H9 (cell line): ENCODE measurements at regions not wholly inside any gene's neighbourhood (a gene's known extent, or its start where the extent isn't known, plus 50 kb on each side); places are given as distances from the start of the nearest gene placed in this dataset.

Experiments used
- DNase-seq: peaks from one replicate; pipeline ENCODE4 v3.0.0-alpha.2; 2017
- H2AFZ ChIP-seq: one replicate; pipeline ENCODE4 v1.6.1; 2013; ENCODE audit warnings: mild to moderate bottlenecking, low read length, control low read depth, moderate library complexity
- H2AK5ac ChIP-seq: 2 replicates; pipeline ENCODE4 v1.6.1; 2013; ENCODE audit warnings: low read length, control low read depth, mixed read lengths; ENCODE audit not compliant: insufficient read length
- H2BK120ac ChIP-seq: one replicate; pipeline ENCODE4 v1.6.1; 2013; ENCODE audit warnings: low read depth, mild to moderate bottlenecking, low read length, control low read depth, inconsistent platforms; ENCODE audit not compliant: poor library complexity, severe bottlenecking
- H2BK12ac ChIP-seq: 2 replicates; pipeline ENCODE4 v1.6.1; 2013; ENCODE audit warnings: low read length, control low read depth, mixed read lengths, low read depth; ENCODE audit not compliant: insufficient read length
- H2BK15ac ChIP-seq: 2 replicates; pipeline ENCODE4 v1.6.1; 2013; ENCODE audit warnings: low read depth, low read length, control low read depth
- H2BK20ac ChIP-seq: one replicate; pipeline ENCODE4 v1.6.1; 2013; ENCODE audit warnings: low read depth, mild to moderate bottlenecking, low read length, control low read depth, inconsistent platforms; ENCODE audit not compliant: poor library complexity, severe bottlenecking
- H2BK5ac ChIP-seq: 2 replicates; pipeline ENCODE4 v1.6.1; 2013; ENCODE audit warnings: low read length, control low read depth, mixed read lengths; ENCODE audit not compliant: insufficient read length
- H3K14ac ChIP-seq: 2 replicates; pipeline ENCODE4 v1.6.1; 2013; ENCODE audit warnings: low read length, control low read depth; ENCODE audit not compliant: insufficient read depth
- H3K18ac ChIP-seq: 2 replicates; pipeline ENCODE4 v1.6.1; 2013; ENCODE audit warnings: low read depth, mild to moderate bottlenecking, mixed read lengths, low read length, control low read depth; ENCODE audit not compliant: insufficient read length
- H3K23ac ChIP-seq: 2 replicates; pipeline ENCODE4 v1.6.1; 2013; ENCODE audit warnings: low read length, control low read depth, mixed read lengths, low read depth; ENCODE audit not compliant: insufficient read length
- H3K23me2 ChIP-seq: 2 replicates; pipeline ENCODE4 v1.6.1; 2013; ENCODE audit warnings: low read depth, mild to moderate bottlenecking, mixed read lengths, low read length, control low read depth; ENCODE audit not compliant: insufficient read length, poor library complexity, severe bottlenecking
- H3K27ac ChIP-seq: 2 replicates; pipeline ENCODE4 v1.5.1; 2013; ENCODE audit warnings: low read length, control low read depth, mixed read lengths, low read depth; ENCODE audit not compliant: insufficient read length
- H3K27me3 ChIP-seq: 2 replicates; pipeline ENCODE4 v1.6.1; 2013; ENCODE audit warnings: low read length, control low read depth, inconsistent platforms; ENCODE audit not compliant: insufficient read depth
- H3K4ac ChIP-seq: 2 replicates; pipeline ENCODE4 v1.6.1; 2013; ENCODE audit warnings: low read depth, mild to moderate bottlenecking, control low read depth, inconsistent platforms, low read length, moderate library complexity
- H3K4me1 ChIP-seq: 2 replicates; pipeline ENCODE4 v1.6.1; 2013; ENCODE audit warnings: low read length, control low read depth, inconsistent platforms; ENCODE audit not compliant: insufficient read depth
- H3K4me2 ChIP-seq: 2 replicates; pipeline ENCODE4 v1.6.1; 2013; ENCODE audit warnings: low read length, control low read depth, mixed read lengths; ENCODE audit not compliant: insufficient read length, insufficient read depth
- H3K56ac ChIP-seq: 2 replicates; pipeline ENCODE4 v1.6.1; 2013; ENCODE audit warnings: low read depth, mild to moderate bottlenecking, mixed read lengths, low read length, control low read depth; ENCODE audit not compliant: insufficient read length
- H3K79me1 ChIP-seq: 2 replicates; pipeline ENCODE4 v1.6.1; 2013; ENCODE audit warnings: low read depth, mild to moderate bottlenecking, moderate library complexity, low read length, control low read depth, inconsistent platforms; ENCODE audit not compliant: insufficient read depth, poor library complexity, severe bottlenecking
- H3K79me2 ChIP-seq: 2 replicates; pipeline ENCODE4 v1.6.1; 2013; ENCODE audit warnings: low read length, control low read depth, inconsistent platforms; ENCODE audit not compliant: insufficient read depth
- H3K9ac ChIP-seq: 2 replicates; pipeline ENCODE4 v1.6.1; 2013; ENCODE audit warnings: low read length, control low read depth, mixed read lengths; ENCODE audit not compliant: insufficient read length; ENCODE audit errors: extremely low read depth
- H3K9me3 ChIP-seq: one replicate; pipeline ENCODE4 v1.6.1; 2013; ENCODE audit warnings: low read depth, low read length, inconsistent platforms; ENCODE audit not compliant: control insufficient read depth
- H3T11ph ChIP-seq: one replicate; pipeline ENCODE4 v1.6.1; 2013; ENCODE audit warnings: mild to moderate bottlenecking, low read length, control low read depth, inconsistent platforms
- H4K20me1 ChIP-seq: one replicate; pipeline ENCODE4 v1.6.1; 2013; ENCODE audit not compliant: control insufficient read depth, insufficient read length, insufficient read depth
- H4K5ac ChIP-seq: 2 replicates; pipeline ENCODE4 v1.6.1; 2013; ENCODE audit warnings: low read depth, mild to moderate bottlenecking, mixed read lengths, low read length, control low read depth; ENCODE audit not compliant: insufficient read length
- H4K8ac ChIP-seq: replicated peaks from 2 replicates; pipeline ENCODE4 v1.6.1; 2013; ENCODE audit warnings: low read length, control low read depth, mixed read lengths, low read depth; ENCODE audit not compliant: insufficient read length
- H4K91ac ChIP-seq: 2 replicates; pipeline ENCODE4 v1.6.1; 2013; ENCODE audit warnings: low read depth, mild to moderate bottlenecking, moderate library complexity, mixed read lengths, low read length, control low read depth; ENCODE audit not compliant: insufficient read length
- H3K27ac Mint-ChIP-seq, 3 experiments: 2 replicates in 2 of 3; 3 replicates in 1 of 3; pipeline ENCODE4 v1.8.0; 2020 to 2021; ENCODE audit warnings: mixed read lengths in 3 of 3, mild to moderate bottlenecking in 1 of 3, moderate library complexity in 1 of 3
- H3K27me3 Mint-ChIP-seq: 2 replicates; pipeline ENCODE4 v1.8.0; 2021; ENCODE audit warnings: low read depth, mild to moderate bottlenecking, moderate library complexity, mixed read lengths
- H3K36me3 Mint-ChIP-seq, 3 experiments: 2 replicates in 2 of 3; 3 replicates in 1 of 3; pipeline ENCODE4 v1.8.0; 2020 to 2021; ENCODE audit warnings: low read depth in 3 of 3, mixed read lengths in 3 of 3; ENCODE audit not compliant: insufficient read depth in 1 of 3
- H3K4me1 Mint-ChIP-seq, 2 experiments: 2 replicates each; pipeline ENCODE4 v1.8.0; 2020; ENCODE audit warnings: mixed read lengths in 2 of 2
- H3K4me3 Mint-ChIP-seq, 2 experiments: 2 replicates in 1 of 2; 3 replicates in 1 of 2; pipeline ENCODE4 v1.8.0; 2020 to 2021; ENCODE audit warnings: mild to moderate bottlenecking in 2 of 2, mixed read lengths in 2 of 2, moderate library complexity in 1 of 2
- H3K9me3 Mint-ChIP-seq, 2 experiments: 2 replicates in 1 of 2; 3 replicates in 1 of 2; pipeline ENCODE4 v1.8.0; 2020; ENCODE audit warnings: mild to moderate bottlenecking in 2 of 2, mixed read lengths in 2 of 2, moderate library complexity in 1 of 2
- CTCF ChIP-seq: fragments of 200-600 bp; sonication (generic); conservative IDR thresholded peaks from 3 replicates; pipeline ENCODE4 v1.8.0; 2021; ENCODE audit warnings: antibody characterized with exemption, mild to moderate bottlenecking
- WGBS: extraction: QIAGEN DNeasy Blood & Tissue Kit; methylation state at CpG from one replicate; pipeline ENCODE4 v1.1.7; 2013; ENCODE audit warnings: missing lambda C conversion rate, low lambda C conversion rate, mixed read lengths; ENCODE audit not compliant: insufficient read length; ENCODE audit errors: extremely low coverage; 5-methylcytosine and 5-hydroxymethylcytosine counted together

- H3K27me3 Mint-ChIP-seq = no peaks in the 10 kb centered on the region; the same call in 1 of the 2 replicates
- no peaks in the 10 kb centered on the region for H3K79me1 ChIP-seq
- H3K56ac ChIP-seq = no peak overlapping the region
- H2BK20ac ChIP-seq = no peak overlapping the region
- no peak overlapping the region for H3K23ac ChIP-seq
- H2BK120ac ChIP-seq = no peak overlapping the region
- no peaks in the 10 kb centered on the region for H3K27me3 ChIP-seq
- H3K4ac ChIP-seq = no peak overlapping the region
- no peak overlapping the region for H3K4me3 Mint-ChIP-seq
- H3K9me3 Mint-ChIP-seq = no peaks in the 10 kb centered on the region
- no peak overlapping the region for H2AK5ac ChIP-seq
- H3K4me1 ChIP-seq = no peaks in the 10 kb centered on the region
- WGBS = no CpG with 5 or more reads among the region's 1 CpG
- no peak overlapping the region for H3K27ac Mint-ChIP-seq
- H4K20me1 ChIP-seq = no peaks in the 10 kb centered on the region
- peaks cover 3 to 6% of the 10 kb centered on the region in 2 experiments; a peak in 3 of 4 replicates for H3K4me1 Mint-ChIP-seq
- H2BK5ac ChIP-seq = no peak overlapping the region
- no peak overlapping the region for H4K5ac ChIP-seq
- DNase-seq = no peak
- H3T11ph ChIP-seq = no peak overlapping the region
- no peak for TF ChIP-seq CTCF
- no peak overlapping the region for H4K8ac ChIP-seq
- H2AFZ ChIP-seq = no peak overlapping the region
- no peak overlapping the region for H3K18ac ChIP-seq
- H3K36me3 Mint-ChIP-seq = no peaks in the 10 kb centered on the region
- H3K23me2 ChIP-seq = no peaks in the 10 kb centered on the region
- no peaks in the 10 kb centered on the region for H3K9me3 ChIP-seq
- no peak overlapping the region for H2BK12ac ChIP-seq
- no peak overlapping the region for H3K9ac ChIP-seq
- no peak overlapping the region for H2BK15ac ChIP-seq
- no peak overlapping the region for H3K27ac ChIP-seq
- no peak overlapping the region for H3K14ac ChIP-seq
- H3K79me2 ChIP-seq = no peaks in the 10 kb centered on the region
- H3K4me2 ChIP-seq = no peak overlapping the region
- H4K91ac ChIP-seq = no peak overlapping the region
Measured at GRCh38 chr14:65294816-65295215, 117.7 kb upstream of the FUT8 start.
